ENCODE measurements at regions not wholly inside any gene's neighbourhood (a gene's known extent, or its start where the extent isn't known, plus 50 kb on each side); places are given as distances from the start of the nearest gene placed in this dataset.
A peak's percentile ranks its signal among the peaks of the same experiment; 100 is the strongest.

DNA sequence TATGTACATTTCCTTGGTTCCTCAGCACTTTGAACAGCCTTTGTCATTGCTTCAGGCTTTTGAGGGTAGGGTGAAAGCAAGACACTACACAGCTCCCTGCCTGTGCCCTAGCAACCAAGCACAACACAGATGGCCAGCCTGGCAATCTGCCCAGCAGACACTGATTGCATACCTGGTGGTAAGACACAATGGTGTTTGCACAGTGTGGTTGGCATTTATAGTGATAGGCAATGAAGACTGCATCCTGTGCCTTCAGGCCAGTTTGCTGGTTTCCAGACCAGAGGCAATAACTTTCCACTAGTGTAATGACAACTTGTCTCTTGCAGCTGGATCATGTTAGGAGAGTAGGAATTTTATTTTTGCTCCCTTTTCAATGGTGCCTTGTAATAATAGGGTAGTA lies 144.5 kb upstream of the TNC start:
- no peak overlapping the region for H3K9ac ChIP-seq (ENCODE audit: low read depth, low read length)
- no peak overlapping the region for H3K4me3 ChIP-seq (ENCODE audit: low read depth, low read length)
- no peak overlapping the region for H3K27ac ChIP-seq (ENCODE audit: low read depth, low read length)
- H3K9me3 ChIP-seq (ENCODE audit: control insufficient read depth, insufficient read depth, low read length): no peaks in the 10 kb centered on the region
- no peaks in the 10 kb centered on the region for H3K4me1 ChIP-seq (ENCODE audit: control insufficient read depth, insufficient read depth, low read length)
- H3K27me3 ChIP-seq (ENCODE audit: control insufficient read depth, insufficient read depth, low read length): no peaks in the 10 kb centered on the region
- H3K36me3 ChIP-seq (ENCODE audit: control insufficient read depth, insufficient read depth, low read length): no peaks in the 10 kb centered on the region

DNA sequence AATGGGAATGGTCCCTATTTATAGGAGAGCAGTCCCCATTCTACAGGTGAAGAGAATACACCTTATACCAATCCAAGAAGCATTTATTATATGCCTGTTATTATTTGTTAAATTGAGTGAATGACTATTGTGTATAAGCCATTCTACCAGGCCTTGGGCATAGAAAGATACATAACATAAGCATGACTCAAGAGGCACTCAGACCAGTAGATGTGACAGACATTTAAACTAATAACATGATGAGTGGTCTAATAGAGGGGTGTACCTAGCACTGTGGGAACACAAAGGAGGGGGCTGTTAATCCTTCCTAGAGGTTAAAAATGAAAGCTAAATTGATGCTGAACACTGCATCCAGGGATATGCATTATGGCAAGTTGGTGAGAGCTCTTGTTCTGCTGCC lies 145.0 kb upstream of the TNC start:
- no peaks in the 10 kb centered on the region for H3K9me3 ChIP-seq (ENCODE audit: control insufficient read depth, insufficient read depth, low read length)
- no peak overlapping the region for H3K9ac ChIP-seq (ENCODE audit: low read depth, low read length)
- H3K36me3 ChIP-seq (ENCODE audit: control insufficient read depth, insufficient read depth, low read length): no peaks in the 10 kb centered on the region
- H3K27ac ChIP-seq (ENCODE audit: low read depth, low read length): no peak overlapping the region
- no peak overlapping the region for H3K4me3 ChIP-seq (ENCODE audit: low read depth, low read length)
- H3K4me1 ChIP-seq (ENCODE audit: control insufficient read depth, insufficient read depth, low read length): no peaks in the 10 kb centered on the region
- H3K27me3 ChIP-seq (ENCODE audit: control insufficient read depth, insufficient read depth, low read length): no peaks in the 10 kb centered on the region

DNA sequence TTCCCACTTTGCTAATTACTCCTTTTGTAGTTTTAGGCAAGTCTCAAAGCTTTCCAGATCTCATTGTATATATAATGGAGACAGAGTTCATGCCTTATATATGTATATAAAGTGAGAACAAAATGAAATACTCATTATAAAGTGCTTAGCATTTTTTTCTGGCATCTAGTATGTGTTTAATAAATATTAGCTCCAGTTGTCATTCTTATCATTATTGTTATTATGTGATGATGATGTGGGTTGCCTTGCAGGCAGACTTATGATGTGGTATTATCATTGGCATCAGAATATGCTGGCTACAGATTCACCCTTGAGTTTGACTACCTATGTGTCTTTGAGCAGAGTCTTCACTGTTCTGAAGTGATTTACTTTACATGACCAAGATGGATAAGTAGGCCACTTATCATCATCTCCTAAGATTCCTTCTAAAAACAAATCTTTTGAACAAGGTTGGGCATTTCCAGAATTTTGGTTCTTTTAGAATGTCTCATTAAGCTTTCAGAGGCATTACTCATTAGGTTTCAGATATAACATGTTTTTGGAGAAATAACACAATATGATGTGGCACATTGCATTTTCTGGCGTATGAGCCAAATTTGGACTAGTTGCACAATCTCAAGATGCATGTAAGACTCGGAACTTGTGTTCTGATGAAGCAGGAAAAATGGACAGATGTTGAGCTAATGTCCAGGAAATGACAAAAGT lies 145.6 kb upstream of the TNC start:
- Histone ChIP-seq H3K27ac (ENCODE audit: low read depth, low read length) (no peak overlapping the region), H3K27me3 (ENCODE audit: control insufficient read depth, insufficient read depth, low read length) (no peaks in the 10 kb centered on the region), H3K36me3 (ENCODE audit: control insufficient read depth, insufficient read depth, low read length) (no peaks in the 10 kb centered on the region), H3K9me3 (ENCODE audit: control insufficient read depth, insufficient read depth, low read length) (no peaks in the 10 kb centered on the region), H3K4me3 (ENCODE audit: low read depth, low read length) (no peak overlapping the region), H3K4me1 (ENCODE audit: control insufficient read depth, insufficient read depth, low read length) (no peaks in the 10 kb centered on the region), H3K9ac (ENCODE audit: low read depth, low read length) (no peak overlapping the region)

DNA sequence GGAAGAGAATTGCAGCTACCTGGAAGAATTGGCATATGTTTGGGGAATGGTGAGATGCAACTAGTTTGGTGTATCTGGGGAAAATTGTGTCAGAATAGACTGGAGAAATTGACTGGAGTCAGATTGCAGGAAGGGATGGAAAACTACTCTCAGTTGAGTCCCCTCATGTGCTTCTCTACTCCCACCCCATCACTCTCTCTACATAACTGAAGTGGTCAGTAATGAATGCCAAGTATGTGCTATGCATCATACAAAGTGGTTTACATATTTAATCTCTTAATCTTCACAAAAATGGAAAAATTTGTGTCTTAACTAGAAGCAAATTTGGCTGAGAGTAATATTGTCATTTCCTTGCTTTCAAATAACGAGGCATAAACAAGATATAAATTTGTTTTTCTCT lies 146.4 kb upstream of the TNC start:
- Histone ChIP-seq H3K27me3 (ENCODE audit: control insufficient read depth, insufficient read depth, low read length) (no peaks in the 10 kb centered on the region), H3K9ac (ENCODE audit: low read depth, low read length) (no peak overlapping the region), H3K4me3 (ENCODE audit: low read depth, low read length) (no peak overlapping the region), H3K4me1 (ENCODE audit: control insufficient read depth, insufficient read depth, low read length) (no peaks in the 10 kb centered on the region), H3K36me3 (ENCODE audit: control insufficient read depth, insufficient read depth, low read length) (no peaks in the 10 kb centered on the region), H3K9me3 (ENCODE audit: control insufficient read depth, insufficient read depth, low read length) (no peaks in the 10 kb centered on the region), H3K27ac (ENCODE audit: low read depth, low read length) (no peak overlapping the region)

DNA sequence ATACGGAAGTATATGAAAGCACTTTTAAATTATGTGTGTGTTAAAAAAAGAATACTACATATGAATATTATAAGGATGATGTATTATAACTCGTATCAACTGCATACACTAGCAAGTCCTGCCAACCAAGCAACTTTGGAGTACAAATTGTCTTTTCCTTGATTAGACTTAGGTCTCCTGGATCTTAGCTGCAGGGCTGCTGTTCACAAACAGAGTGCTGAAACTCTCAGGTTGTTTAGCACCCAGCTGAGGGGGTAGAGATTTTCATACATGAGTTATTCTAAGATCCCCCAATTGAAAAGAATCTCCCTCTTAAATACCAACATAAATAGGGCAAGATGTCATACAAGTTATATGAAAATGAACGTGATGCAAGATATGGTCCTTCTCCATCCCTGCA lies 149.8 kb upstream of the TNC start:
- no peaks in the 10 kb centered on the region for H3K9me3 ChIP-seq (ENCODE audit: control insufficient read depth, insufficient read depth, low read length)
- H3K4me3 ChIP-seq (ENCODE audit: low read depth, low read length): no peak overlapping the region
- H3K9ac ChIP-seq (ENCODE audit: low read depth, low read length): no peak overlapping the region
- no peaks in the 10 kb centered on the region for H3K27me3 ChIP-seq (ENCODE audit: control insufficient read depth, insufficient read depth, low read length)
- no peak overlapping the region for H3K27ac ChIP-seq (ENCODE audit: low read depth, low read length)
- H3K36me3 ChIP-seq (ENCODE audit: control insufficient read depth, insufficient read depth, low read length): no peaks in the 10 kb centered on the region
- H3K4me1 ChIP-seq (ENCODE audit: control insufficient read depth, insufficient read depth, low read length): no peaks in the 10 kb centered on the region

DNA sequence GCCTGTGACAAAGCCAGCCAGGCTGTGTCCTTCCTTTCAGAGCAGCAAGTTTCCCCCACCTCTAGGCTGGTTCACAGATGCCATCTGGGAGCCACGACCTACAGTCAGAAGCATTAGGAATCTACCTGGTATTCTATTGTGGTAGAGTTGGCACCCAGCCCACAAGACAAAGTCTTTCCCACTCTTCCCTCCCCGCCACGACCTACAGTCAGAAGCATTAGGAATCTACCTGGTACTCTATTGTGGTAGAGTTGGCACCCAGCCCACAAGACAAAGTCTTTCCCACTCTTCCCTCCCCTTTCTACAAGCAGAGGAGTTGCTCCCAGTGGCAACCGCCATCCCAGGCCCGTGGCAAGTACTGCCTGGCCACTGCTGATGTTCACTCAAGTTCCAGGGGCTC lies 157.8 kb upstream of the TNC start:
- no peak overlapping the region for H3K4me3 ChIP-seq (ENCODE audit: low read depth, low read length)
- H3K27me3 ChIP-seq (ENCODE audit: control insufficient read depth, insufficient read depth, low read length): no peaks in the 10 kb centered on the region
- no peak overlapping the region for H3K27ac ChIP-seq (ENCODE audit: low read depth, low read length)

DNA sequence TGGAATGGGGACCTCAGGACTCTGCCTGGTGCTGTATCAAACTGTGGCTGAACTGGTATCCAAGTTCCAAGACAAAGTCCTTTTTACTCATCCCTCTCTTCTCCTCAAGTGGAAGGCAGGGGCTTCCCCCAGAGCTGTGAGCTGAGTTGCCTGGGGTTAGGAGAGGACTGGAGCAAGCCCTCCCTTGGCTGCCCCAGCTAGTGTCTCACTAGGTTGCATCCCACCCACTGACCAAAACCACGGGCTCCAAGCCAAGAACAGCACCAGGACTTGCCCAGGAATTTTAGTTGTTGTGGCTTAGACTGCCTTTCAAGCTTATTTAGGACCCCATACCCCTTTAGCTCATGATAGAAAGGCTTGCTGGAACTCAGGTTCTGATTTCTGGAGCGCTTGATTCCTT lies 158.7 kb upstream of the TNC start:
- no peaks in the 10 kb centered on the region for H3K36me3 ChIP-seq (ENCODE audit: control insufficient read depth, insufficient read depth, low read length)
- no peak overlapping the region for H3K9ac ChIP-seq (ENCODE audit: low read depth, low read length)
- H3K27ac ChIP-seq (ENCODE audit: low read depth, low read length): no peak overlapping the region
- no peaks in the 10 kb centered on the region for H3K9me3 ChIP-seq (ENCODE audit: control insufficient read depth, insufficient read depth, low read length)
- H3K4me3 ChIP-seq (ENCODE audit: low read depth, low read length): no peak overlapping the region
- H3K4me1 ChIP-seq (ENCODE audit: control insufficient read depth, insufficient read depth, low read length): peaks cover 3% of the 10 kb centered on the region; the same call in 1 of the 2 replicates
- no peaks in the 10 kb centered on the region for H3K27me3 ChIP-seq (ENCODE audit: control insufficient read depth, insufficient read depth, low read length)

More for the DNA sequence above, 157.8 kb upstream of the TNC start:
- no peaks in the 10 kb centered on the region for H3K36me3 ChIP-seq (ENCODE audit: control insufficient read depth, insufficient read depth, low read length)
- no peaks in the 10 kb centered on the region for H3K9me3 ChIP-seq (ENCODE audit: control insufficient read depth, insufficient read depth, low read length)
- H3K4me1 ChIP-seq (ENCODE audit: control insufficient read depth, insufficient read depth, low read length): peaks cover 3% of the 10 kb centered on the region; the same call in 1 of the 2 replicates
- H3K9ac ChIP-seq (ENCODE audit: low read depth, low read length): no peak overlapping the region

DNA sequence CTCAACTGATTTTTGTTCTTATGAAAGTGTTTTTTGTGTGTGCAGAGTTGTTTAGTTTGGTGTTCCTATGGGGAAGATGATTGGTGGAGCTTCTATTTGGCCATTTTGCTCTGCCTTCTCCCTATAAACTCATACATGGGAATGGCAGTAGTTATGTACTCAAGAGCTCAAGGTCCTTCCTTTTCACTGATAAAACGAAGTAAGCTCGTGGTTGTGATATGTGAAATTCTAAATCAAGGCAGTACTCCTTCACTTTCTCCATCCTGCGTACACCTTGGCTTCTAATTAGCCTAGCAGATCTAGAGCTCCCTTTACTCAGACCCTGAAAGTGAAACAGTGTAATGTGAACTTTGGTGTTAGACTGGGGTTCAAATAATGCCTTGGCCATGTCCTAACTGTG lies 159.3 kb upstream of the TNC start:
- Histone ChIP-seq H3K27me3 (ENCODE audit: control insufficient read depth, insufficient read depth, low read length) (no peaks in the 10 kb centered on the region), H3K9ac (ENCODE audit: low read depth, low read length) (no peak overlapping the region), H3K36me3 (ENCODE audit: control insufficient read depth, insufficient read depth, low read length) (no peaks in the 10 kb centered on the region)

DNA sequence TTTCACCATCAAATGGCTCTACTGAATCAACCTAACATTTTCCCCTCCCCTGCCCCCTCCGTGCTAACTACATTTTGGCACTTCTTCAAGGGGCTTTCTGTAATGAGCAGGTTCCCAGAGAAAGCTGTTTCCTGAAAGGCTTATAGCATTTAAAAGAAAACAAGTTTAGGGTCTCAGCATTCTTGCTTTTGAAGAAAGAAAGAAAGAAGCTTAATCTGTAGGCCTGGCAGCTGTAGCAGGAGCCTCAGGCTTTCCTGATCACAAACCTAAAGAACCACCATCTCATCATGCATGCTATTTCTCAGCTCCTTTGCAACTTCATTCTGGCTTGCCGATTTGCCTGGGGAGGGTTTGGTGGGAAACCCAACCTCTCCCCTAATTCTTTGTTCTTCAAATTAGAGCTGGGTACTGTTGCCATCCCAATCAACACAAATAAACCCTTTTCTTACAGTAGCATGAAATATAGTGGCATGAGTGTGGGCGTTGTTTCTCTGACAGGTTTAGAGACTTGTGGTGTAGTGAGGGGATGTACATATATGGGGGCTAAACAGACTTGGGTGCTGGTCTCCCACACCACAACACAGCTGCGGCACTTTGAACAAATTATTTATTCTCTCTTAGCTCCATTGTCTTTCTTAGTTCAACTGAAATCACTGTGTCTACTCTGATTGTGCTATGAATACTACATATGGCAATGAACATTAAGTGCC lies 160.5 kb upstream of the TNC start:
- H3K9me3 ChIP-seq (ENCODE audit: control insufficient read depth, insufficient read depth, low read length): no peaks in the 10 kb centered on the region

More for the DNA sequence above, 159.3 kb upstream of the TNC start:
- Histone ChIP-seq H3K27ac (ENCODE audit: low read depth, low read length) (no peak overlapping the region), H3K9me3 (ENCODE audit: control insufficient read depth, insufficient read depth, low read length) (no peaks in the 10 kb centered on the region), H3K4me1 (ENCODE audit: control insufficient read depth, insufficient read depth, low read length) (peaks cover 3% of the 10 kb centered on the region; the same call in 1 of the 2 replicates), H3K4me3 (ENCODE audit: low read depth, low read length) (no peak overlapping the region)

DNA sequence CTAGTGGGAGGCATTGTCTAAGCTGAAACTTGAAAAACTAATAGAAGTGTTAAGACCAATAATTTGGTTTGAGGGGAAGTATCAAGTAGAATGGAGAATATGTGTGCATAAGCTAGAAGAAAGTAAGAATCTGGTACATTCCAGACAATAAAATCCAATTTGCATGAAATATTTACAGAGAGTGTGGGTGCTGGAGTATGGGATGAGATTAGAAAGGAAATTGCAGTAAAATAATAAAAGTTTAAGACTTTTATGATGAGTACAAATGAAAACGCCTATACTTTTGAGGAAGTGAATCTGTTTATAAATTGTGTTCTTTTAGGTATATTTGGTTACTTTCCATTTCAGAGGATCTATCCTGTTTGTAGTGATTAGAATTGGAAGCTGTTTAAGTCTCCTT lies 165.4 kb upstream of the TNC start:
- Histone ChIP-seq H3K9me3 (ENCODE audit: control insufficient read depth, insufficient read depth, low read length) (no peaks in the 10 kb centered on the region), H3K27ac (ENCODE audit: low read depth, low read length) (no peak overlapping the region), H3K9ac (ENCODE audit: low read depth, low read length) (no peak overlapping the region), H3K36me3 (ENCODE audit: control insufficient read depth, insufficient read depth, low read length) (no peaks in the 10 kb centered on the region), H3K4me1 (ENCODE audit: control insufficient read depth, insufficient read depth, low read length) (peaks cover 12% of the 10 kb centered on the region; the same call in 1 of the 2 replicates), H3K27me3 (ENCODE audit: control insufficient read depth, insufficient read depth, low read length) (no peaks in the 10 kb centered on the region), H3K4me3 (ENCODE audit: low read depth, low read length) (no peak overlapping the region)

More for the DNA sequence above, 160.5 kb upstream of the TNC start:
- Histone ChIP-seq H3K27me3 (ENCODE audit: control insufficient read depth, insufficient read depth, low read length) (no peaks in the 10 kb centered on the region), H3K27ac (ENCODE audit: low read depth, low read length) (peak overlapping the region; percentile 14), H3K9ac (ENCODE audit: low read depth, low read length) (no peak overlapping the region), H3K4me1 (ENCODE audit: control insufficient read depth, insufficient read depth, low read length) (peaks cover 12% of the 10 kb centered on the region; the same call in 1 of the 2 replicates), H3K36me3 (ENCODE audit: control insufficient read depth, insufficient read depth, low read length) (no peaks in the 10 kb centered on the region), H3K4me3 (ENCODE audit: low read depth, low read length) (no peak overlapping the region)

DNA sequence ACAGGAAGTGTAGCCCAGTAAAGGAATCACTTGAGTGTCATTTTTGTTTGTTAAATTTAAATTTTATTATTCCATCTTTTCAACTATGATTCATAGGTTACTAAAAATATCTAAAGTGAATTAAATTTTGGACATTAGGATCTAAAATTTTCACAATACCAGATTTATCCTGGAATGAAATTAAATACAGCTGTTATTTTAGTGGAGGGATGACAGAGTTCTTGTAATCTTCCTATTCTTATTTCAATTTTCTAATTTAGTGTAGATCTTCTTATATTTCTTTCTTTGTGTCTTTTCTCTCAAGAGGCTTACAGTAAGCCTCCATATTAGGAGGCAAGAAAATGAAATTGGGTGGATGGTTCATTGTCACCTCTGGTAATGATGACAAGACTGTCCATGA lies 167.9 kb upstream of the TNC start:
- Histone ChIP-seq H3K9ac (ENCODE audit: low read depth, low read length) (no peak overlapping the region), H3K4me1 (ENCODE audit: control insufficient read depth, insufficient read depth, low read length) (peaks cover 9% of the 10 kb centered on the region; the same call in 1 of the 2 replicates), H3K27ac (ENCODE audit: low read depth, low read length) (no peak overlapping the region), H3K4me3 (ENCODE audit: low read depth, low read length) (no peak overlapping the region), H3K9me3 (ENCODE audit: control insufficient read depth, insufficient read depth, low read length) (no peaks in the 10 kb centered on the region), H3K27me3 (ENCODE audit: control insufficient read depth, insufficient read depth, low read length) (no peaks in the 10 kb centered on the region), H3K36me3 (ENCODE audit: control insufficient read depth, insufficient read depth, low read length) (no peaks in the 10 kb centered on the region)

All from HUES48 (cell line).